ENCODE measurements at regions not wholly inside any gene's neighbourhood (a gene's known extent, or its start where the extent isn't known, plus 50 kb on each side); places are given as distances from the start of the nearest gene placed in this dataset.

DNA sequence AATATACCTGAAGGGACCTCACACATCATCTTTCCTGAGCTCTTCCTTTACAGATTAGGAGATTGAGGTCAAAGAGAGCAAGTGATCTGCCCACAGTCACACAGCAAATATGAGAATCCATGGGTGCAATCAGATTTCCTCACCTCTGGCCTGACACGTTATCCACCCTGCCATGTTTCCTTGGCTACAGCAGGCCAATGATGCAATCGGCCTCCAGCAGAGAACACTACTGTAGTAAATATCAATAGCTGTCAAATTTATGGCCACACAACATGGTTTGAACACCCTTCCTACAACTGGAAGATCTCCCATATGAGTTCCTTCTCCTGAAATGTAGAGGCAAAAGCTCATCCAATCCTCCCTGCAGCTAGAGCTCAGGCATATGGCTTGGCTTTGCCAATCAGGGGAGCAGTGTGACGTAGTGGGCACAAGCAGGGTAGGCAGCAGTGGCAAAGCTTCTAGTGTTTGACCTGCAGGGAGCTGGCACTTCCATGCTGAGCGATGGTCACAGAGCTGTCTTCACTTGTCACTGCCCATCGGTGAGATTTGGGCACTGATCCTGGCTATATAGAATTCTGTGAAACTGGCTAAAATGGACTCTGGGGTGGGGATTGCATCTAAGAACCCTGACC lies 271.3 kb downstream of the TJP1 start:
- peaks cover 0 to 4% of the 10 kb centered on the region in 2 donors for H3K9me3 ChIP-seq
- intact Hi-C loops (cut with DNase I): loop anchor here (10.0 kb wide), 1 partner anchor 96 kb away; no protein-coding TSS in a partner anchor
- no peak overlapping the region for H3K4me3 ChIP-seq
- no peaks in the 10 kb centered on the region for H3K36me3 ChIP-seq
- TF ChIP-seq, protein P1, sequence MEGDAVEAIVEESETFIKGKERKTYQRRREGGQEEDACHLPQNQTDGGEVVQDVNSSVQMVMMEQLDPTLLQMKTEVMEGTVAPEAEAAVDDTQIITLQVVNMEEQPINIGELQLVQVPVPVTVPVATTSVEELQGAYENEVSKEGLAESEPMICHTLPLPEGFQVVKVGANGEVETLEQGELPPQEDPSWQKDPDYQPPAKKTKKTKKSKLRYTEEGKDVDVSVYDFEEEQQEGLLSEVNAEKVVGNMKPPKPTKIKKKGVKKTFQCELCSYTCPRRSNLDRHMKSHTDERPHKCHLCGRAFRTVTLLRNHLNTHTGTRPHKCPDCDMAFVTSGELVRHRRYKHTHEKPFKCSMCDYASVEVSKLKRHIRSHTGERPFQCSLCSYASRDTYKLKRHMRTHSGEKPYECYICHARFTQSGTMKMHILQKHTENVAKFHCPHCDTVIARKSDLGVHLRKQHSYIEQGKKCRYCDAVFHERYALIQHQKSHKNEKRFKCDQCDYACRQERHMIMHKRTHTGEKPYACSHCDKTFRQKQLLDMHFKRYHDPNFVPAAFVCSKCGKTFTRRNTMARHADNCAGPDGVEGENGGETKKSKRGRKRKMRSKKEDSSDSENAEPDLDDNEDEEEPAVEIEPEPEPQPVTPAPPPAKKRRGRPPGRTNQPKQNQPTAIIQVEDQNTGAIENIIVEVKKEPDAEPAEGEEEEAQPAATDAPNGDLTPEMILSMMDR (IDR thresholded peaks at IDR 0.05): no peak
- H3K27me3 ChIP-seq: no peaks in the 10 kb centered on the region
- no peak for DNase-seq (ENCODE audit: low spot score in 2 of 2)
- H3K27ac ChIP-seq: no peak overlapping the region
- H3K4me1 ChIP-seq: no peaks in the 10 kb centered on the region

DNA sequence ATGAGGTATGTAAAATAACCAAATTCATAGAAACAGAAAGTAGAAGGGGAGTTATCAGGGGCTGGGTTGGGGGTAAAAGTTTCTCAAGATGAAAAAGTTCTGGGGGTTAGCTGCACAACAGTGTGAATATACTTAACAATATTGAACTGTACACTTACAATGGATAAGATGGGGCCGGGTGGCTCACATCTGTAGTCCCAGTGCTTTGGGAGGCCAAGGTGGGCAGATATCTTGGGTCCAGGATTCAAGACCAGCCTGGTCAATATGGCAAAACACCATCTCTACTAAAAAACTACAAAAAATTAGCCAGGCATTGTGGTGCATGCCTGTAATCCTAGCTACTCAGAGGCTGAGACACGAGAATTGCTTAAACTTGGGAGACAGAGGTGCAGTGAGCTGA lies 274.3 kb downstream of the TJP1 start:
- Histone ChIP-seq H3K36me3 (no peaks in the 10 kb centered on the region), H3K4me3 (no peak overlapping the region), H3K27ac (no peak overlapping the region), H3K27me3 (no peaks in the 10 kb centered on the region), H3K9me3 (peaks cover 0 to 9% of the 10 kb centered on the region in 2 donors), H3K4me1 (no peaks in the 10 kb centered on the region)
- intact Hi-C loops (cut with DNase I): loop anchor here (10.0 kb wide), 1 partner anchor 63 kb away; no protein-coding TSS in a partner anchor
- TF ChIP-seq, protein P1 (IDR thresholded peaks at IDR 0.05): no peak
- DNase-seq (ENCODE audit: low spot score in 2 of 2): no peak

DNA sequence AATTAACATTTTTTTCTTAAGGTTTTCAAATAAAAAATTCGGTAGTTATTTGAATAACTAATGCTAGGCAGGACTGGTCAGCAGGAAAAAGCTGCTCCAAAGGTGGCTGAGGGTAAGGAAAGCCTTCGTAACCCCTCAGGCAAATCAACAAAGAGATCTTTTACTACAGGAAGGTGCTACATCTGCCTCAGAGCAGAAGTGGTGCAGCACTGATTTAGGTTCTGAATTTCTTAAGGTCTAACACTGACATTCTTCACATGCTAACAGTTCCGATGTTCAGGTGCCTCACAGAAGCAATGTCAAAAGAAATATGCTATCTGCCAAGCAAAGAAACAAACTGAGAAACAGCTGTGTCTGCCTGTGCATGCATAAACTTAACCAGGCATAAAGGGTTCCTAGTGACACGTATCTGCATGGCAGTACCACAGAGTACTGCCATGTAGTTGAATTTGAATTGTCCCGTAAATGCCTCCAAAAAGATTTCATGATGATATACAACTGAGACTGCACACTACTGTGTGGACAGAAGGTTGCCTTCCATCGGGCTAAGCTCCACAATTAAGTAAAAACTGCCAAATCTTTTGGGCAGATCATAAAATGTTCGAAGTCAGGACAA lies 275.0 kb upstream of the NSMCE3 start:
- Histone ChIP-seq H3K4me1 (no peaks in the 10 kb centered on the region), H3K27ac (no peak overlapping the region), H3K36me3 (no peaks in the 10 kb centered on the region), H3K9me3 (peaks cover 0 to 9% of the 10 kb centered on the region in 2 donors), H3K27me3 (no peaks in the 10 kb centered on the region), H3K4me3 (no peak overlapping the region)
- intact Hi-C loops (cut with DNase I): loop anchor here (10.0 kb wide), 1 partner anchor 60 kb away; no protein-coding TSS in a partner anchor
- TF ChIP-seq, protein P1 (IDR thresholded peaks at IDR 0.05): no peak
- no peak for DNase-seq (ENCODE audit: low spot score in 2 of 2)

DNA sequence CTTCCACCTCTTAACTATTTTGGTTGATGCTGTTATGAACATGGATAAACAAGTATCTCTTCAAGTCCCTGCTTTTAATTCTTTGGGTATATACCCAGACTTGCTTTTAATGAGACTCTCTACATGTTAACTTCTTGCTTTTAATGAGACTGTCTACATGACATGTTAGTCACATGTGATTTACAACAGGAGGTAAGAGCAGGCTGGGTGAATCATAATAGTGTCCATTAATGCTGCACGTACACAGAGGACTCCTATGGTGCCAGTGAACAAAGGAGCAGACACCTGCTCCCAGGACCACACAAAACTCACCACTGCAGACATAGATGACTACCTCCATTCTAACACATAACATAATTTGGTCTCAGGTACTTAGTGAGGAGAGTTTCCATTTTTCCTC lies 273.4 kb upstream of the NSMCE3 start:
- no peaks in the 10 kb centered on the region for H3K36me3 ChIP-seq
- H3K4me1 ChIP-seq: no peaks in the 10 kb centered on the region
- intact Hi-C loops (cut with DNase I): loop anchor here (10.0 kb wide), 1 partner anchor 58 kb away; no protein-coding TSS in a partner anchor
- no peak overlapping the region for H3K27ac ChIP-seq
- H3K9me3 ChIP-seq: peaks cover 0 to 9% of the 10 kb centered on the region in 2 donors
- DNase-seq (ENCODE audit: low spot score in 2 of 2): no peak
- H3K4me3 ChIP-seq: no peak overlapping the region
- H3K27me3 ChIP-seq: no peaks in the 10 kb centered on the region
- TF ChIP-seq, protein P1 (IDR thresholded peaks at IDR 0.05): no peak

DNA sequence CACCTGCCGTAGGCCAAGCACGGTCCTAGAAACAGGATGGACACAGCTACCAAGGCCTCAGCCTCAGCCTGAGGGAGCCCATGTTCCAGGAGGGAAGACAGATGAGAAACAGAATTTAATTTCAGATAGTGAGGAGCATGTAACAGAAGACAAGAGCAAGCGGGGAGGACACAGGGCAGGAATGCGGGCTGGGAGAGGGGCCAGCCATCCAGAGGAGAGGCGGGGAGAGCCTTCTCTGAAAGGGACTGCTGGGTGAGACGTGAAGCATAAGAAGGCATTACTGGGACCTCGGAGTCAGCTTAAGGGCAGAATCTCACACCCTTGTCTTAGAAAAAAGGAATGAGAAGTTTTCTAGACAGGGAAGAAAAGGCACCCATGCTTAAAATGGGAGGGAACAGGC lies 271.7 kb upstream of the NSMCE3 start:
- H3K4me3 ChIP-seq: no peak overlapping the region
- no peak for DNase-seq (ENCODE audit: low spot score in 2 of 2)

More for the DNA sequence above, 271.7 kb upstream of the NSMCE3 start:
- Histone ChIP-seq H3K9me3 (peaks cover 0 to 9% of the 10 kb centered on the region in 2 donors), H3K27ac (no peak overlapping the region), H3K36me3 (no peaks in the 10 kb centered on the region), H3K27me3 (no peaks in the 10 kb centered on the region), H3K4me1 (no peaks in the 10 kb centered on the region)
- TF ChIP-seq, protein P1 (IDR thresholded peaks at IDR 0.05): no peak
- intact Hi-C loops (cut with DNase I): loop anchor here (10.0 kb wide), 1 partner anchor 57 kb away; no protein-coding TSS in a partner anchor
